GM18951 (cell line): ENCODE measurements at regions not wholly inside any gene's neighbourhood (a gene's known extent, or its start where the extent isn't known, plus 50 kb on each side); places are given as distances from the start of the nearest gene placed in this dataset.

ENCODE experiments used
- POLR2A ChIP-seq: IDR thresholded peaks from 4 replicates; pipeline ENCODE4 v1.6.1; 2011; ENCODE audit warnings: mild to moderate bottlenecking; ENCODE audit not compliant: insufficient read length, insufficient read depth; ENCODE audit errors: extremely low read depth
- in situ Hi-C: fragments of 300-500 bp; cut with MboI; formaldehyde crosslinking; loops from one replicate; pipeline ENCODE4 v1.12.0; 2022; ENCODE audit warnings: low sequenced_read_pairs, mixed read lengths, inconsistent platforms; ENCODE audit not compliant: unreplicated experiment

DNA sequence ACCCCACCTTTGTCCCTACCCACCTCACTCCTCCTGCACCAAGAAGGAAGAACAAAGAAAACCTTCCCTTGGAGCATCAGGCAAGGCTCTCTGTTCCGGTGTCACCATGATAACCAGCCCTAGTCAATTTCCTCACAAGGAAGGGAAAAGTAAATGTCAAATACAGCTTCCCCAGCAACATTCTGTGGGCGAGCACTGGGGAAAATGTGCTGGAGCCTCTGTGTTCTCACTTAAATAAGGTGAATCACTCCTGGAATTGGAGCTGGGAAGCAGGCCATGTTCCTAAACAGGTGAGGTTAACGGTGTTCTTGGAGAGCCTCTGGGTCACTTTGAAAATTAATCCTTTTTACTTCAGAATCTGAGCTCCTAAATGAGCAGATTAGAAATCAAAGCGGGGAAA is 427.9 kb upstream of the ERCC4 start:
- TF ChIP-seq POLR2A, result no peak
- in situ Hi-C loops, result no loop called here

DNA sequence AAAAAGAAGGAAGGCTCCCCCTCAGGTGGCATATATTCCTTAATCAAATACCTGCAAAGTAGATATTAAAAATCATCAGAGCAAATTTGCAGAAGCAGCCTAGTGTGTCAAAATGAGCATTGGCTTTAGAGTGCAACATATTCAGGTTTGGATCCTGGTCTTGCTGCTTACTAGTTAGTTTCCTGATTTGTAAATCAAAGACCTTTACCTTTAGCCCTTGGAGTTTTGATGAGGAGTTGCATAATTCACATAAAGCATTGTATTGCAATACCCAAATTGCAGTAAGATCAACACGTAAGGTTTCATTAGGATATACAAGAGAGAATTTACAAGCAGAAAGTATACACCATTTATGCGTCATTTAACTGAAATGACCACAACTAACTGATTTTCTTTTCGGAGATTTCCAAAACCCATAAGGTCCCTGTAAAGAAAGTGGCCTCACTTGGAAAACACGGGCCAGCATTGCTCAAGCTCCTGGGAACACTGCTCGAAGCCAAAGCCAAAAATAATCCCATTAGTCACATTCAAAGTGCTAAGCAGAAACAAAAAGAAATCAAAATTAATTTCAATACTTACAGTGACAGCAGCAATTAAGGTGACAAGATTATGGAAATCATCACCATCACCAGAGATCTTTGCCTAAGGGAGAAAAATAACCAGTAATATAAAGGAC is 415.9 kb upstream of the ERCC4 start:
- in situ Hi-C loops, result no loop called here
- no peak for TF ChIP-seq POLR2A

DNA sequence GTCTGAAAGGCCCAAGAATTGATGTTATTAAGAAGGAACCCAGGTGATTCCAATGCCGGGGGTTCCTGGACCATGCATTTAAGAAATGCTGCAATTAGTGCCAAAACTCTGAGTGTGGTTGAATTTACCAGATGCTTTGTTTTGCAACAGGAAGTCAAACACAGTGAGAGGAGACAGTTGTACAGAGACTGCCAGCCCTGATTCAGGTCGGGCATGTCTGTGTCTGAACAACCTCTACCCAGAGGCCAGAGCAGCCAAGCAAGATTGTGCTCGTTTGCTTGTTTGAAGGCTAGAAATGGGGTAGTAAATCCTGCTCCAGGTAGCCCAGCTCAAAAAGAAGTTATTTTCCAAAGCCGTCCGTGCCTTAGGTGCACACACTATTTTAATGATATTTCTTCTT is 412.4 kb upstream of the ERCC4 start:
- TF ChIP-seq POLR2A, result no peak
- in situ Hi-C loops, result no loop called here

DNA sequence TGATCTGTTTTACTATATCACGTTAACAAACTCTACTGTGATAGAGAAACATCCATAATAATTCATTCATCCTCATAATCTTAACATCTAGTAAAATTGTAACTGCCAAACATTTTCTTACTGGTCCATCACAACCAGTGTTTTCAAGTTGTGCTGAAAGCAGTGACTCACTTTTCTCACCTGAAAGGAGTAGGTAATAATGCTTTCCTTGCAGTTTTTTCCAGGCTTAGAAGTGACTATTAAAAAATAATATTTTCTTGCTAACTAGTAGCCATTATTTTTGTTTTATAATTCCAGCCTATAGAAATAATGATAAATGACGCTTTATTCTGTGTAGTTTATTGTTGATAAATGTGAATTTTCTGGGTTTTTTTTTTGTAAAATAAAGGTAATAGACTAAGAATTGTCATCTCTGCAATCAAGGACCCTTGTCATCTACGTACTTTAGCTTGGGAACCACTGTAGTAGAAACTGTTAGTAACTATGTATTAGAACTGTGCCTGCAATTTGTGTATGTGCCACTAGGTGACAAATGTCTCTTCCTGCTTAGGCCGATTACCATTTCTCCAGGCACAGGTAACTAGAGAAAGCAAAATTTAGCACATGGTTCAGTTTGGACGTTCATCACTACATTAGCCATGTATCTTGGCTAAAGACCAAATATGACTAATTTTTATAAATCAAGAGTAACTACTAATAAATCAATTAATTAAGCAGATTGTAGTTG is 409.4 kb upstream of the ERCC4 start:
- TF ChIP-seq POLR2A, result no peak
- in situ Hi-C loops, result no loop called here

DNA sequence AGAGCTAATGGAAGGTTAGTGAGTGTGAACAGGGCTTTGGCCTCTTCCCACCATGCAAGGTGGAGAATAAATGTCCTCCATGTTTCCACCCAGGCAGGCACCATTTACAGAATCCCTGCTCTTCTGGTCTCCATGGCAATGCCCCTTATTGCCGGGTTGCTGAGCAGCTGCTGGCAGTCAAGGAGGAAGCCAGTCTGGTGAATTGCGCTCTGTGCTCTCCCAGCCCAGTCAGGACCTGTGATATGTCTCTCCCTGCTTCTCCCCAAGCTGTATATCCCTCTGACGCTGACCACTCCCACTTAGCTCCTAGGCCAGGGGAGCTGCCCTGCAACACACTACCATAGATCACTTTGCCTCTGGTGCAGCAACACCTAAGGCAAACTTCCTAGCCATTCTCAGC is 402.1 kb upstream of the ERCC4 start:
- no peak for TF ChIP-seq POLR2A
- in situ Hi-C loops, result no loop called here

DNA sequence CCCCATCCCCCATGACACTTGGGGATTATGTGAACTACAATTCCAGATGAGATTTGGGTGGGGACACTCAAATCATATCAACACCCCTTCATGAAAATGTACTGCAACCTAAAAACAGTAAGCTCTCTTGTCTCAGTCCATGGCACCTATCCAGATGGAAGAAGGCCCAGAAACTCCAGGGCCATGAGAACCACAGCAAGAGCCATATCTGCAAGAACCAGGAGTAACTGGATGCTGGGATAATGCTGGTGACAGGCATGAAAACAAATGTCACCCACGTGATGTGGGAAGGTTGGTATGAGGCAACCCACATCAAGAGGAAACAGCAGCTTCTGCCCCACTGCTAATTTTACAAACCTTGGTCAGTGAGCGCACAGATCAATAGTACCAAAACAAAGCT is 400.1 kb upstream of the ERCC4 start:
- in situ Hi-C loops, result no loop called here
- no peak for TF ChIP-seq POLR2A

DNA sequence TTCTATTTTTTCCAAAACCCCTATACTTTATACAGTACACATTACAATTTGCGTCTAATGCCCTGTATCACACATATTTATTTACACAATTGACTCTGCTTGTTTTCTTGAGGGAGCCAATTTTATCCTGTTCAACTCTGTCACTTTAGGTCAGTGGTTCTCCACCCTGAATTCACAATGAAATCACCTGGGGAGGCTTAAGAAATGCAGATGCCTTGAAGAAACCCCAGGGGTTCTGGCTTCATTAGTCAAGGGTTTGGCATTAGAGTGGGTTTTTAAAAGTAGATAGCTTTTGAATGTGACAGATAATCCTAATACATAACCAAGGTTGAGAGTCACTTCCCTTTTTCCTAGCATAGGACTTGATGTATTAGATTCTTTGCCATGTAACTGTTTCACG is 398.6 kb upstream of the ERCC4 start:
- no peak for TF ChIP-seq POLR2A
- in situ Hi-C loops, result no loop called here

DNA sequence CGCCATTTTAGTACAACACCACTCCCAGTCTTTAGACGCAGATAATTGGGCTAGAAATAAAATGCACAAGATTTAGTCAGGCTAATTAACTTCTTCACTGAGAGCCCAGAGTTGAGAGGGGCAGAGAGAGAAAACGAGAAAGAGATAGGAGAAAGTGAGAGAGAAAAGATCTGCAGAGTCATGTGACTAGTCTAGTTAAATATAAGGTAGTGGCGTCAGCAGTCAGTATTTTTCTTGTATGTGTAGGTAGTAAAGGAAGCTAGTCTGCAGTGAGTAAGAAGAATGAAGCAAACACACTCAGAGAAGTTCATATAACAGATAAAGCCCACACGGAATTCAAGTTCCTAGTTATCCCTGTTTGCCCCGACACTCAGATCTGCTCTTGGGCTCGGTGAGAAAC is 392.6 kb upstream of the ERCC4 start:
- in situ Hi-C loops, result no loop called here

DNA sequence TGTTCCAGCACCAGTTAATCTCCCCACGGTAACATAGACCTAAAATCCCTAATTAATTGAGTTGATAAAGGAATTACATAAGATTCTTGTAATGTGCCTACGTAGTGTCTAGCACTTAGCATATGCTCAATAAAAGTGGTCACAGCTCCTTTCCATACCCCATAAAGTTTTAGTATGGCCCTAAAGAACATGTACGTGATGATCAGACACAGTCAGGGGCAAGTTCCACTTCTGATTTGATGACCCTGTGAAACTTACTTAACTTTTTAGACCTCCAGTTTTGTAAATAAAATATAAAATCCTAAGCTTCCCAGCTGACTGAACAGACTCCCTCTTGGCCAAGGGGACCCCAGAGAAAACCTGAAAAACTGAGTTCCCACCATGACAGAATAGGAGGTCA is 391.3 kb upstream of the ERCC4 start:
- no peak for TF ChIP-seq POLR2A
- in situ Hi-C loops, result no loop called here

More for the DNA sequence above, 392.6 kb upstream of the ERCC4 start:
- no peak for TF ChIP-seq POLR2A

DNA sequence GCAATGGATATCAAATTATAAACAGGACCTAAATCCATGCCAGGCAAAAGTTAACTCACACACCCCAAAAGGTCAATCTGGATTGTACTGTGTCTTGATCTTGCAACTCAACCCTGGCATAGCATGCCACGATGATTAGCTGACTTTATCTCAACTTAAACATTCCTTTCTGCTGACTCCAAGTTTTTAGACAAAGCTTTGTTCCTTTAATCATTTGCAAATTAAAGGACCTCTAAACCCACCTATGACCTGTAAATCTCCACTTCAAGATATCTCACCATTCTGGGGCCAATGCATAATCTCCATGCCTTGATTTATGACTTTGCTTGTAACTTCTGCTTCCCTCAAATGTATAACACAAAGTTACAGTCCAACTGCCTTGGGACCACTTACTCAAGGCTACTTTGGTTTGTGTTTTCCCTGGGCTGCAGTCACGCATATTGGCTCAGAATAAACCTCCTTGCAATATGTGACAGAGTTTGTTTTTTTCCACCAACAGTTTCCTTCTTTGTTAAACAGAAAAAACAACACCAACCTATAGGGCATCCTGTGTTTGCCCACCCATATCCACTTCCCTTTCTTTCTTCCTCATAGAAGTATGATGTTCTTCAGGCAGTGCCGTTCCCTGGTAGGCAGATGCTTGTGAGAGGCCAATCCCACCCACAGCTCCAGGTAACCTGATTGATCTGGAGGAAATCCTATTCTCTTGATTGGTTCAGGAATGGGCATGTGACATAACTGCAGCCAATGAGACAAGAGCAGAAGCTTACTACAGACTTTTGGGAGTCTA is 390.6 kb upstream of the ERCC4 start:
- in situ Hi-C loops, result no loop called here

DNA sequence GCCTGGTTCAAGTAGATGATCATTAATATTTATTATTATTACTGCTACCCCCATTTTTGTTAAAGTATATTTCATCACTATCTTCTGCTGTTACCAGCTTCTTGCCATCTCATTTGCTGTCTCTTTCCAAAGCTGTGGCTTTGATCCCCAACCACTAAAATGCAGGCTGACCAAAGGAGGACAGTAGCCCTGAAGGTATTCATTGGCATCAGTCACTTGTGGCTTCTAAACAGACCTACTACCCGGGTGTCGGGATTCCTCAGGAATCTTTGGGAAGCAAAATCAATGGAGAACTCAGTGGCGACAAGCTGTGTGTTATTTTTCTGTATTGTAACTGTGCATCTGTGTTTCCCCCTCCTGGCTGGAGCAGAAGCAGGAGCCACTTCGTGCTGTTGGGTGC is 379.2 kb upstream of the ERCC4 start:
- no peak for TF ChIP-seq POLR2A
- in situ Hi-C loops, result no loop called here

More for the DNA sequence above, 390.6 kb upstream of the ERCC4 start:
- TF ChIP-seq POLR2A, result no peak

DNA sequence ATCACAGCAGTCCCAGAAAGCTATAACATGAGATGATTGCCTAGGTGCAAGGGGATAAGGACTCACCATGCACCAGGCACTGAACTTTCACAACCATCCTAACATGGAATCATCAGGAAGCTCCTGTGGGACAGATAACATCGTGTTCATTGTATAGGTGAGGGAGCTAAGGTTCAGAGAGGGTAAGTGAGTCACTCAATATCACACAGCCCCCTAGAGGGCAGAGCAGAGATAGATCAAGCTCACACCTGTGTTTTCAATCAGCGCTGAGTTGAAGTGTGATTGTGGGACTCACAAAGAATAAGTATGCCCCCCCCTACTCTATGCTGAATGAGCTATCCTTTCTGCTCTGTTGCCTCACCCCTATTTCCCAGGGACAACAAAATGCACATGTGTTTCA is 377.7 kb upstream of the ERCC4 start:
- no peak for TF ChIP-seq POLR2A
- in situ Hi-C loops, result no loop called here

DNA sequence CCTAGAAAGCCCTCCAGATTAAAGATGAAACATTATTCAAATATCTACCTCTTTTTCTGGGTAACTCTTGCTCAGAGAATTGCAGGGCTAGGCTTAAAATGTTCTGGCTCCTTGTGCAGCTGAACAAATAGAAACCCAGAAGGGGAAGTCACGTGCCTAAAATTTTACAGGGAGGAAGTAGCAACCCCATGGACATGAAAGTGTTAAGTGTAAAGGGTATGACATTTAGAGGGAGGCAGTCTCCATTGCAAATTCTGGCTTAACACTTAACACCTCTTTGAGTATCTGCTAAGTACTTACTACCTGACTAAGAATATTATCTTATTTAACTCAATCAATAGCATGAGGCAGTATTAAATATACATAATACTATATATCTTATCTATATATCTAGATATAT is 376.1 kb upstream of the ERCC4 start:
- in situ Hi-C loops, result no loop called here
- TF ChIP-seq POLR2A, result no peak
